ENCODE measurements at regions not wholly inside any gene's neighbourhood (a gene's known extent, or its start where the extent isn't known, plus 50 kb on each side); places are given as distances from the start of the nearest gene placed in this dataset.

GRCh38 chr6:137290601-137291261, 71.5 kb upstream of the IFNGR1 start:
- CTCF ChIA-PET, result interaction anchor here (0.7 to 1.5 kb wide), 4 partner anchors 13 to 19 kb away, joined by 3 to 5 read pairs (median 4); no protein-coding TSS in a partner anchor

GRCh38 chr6:137286916-137287315, 67.7 kb upstream of the IFNGR1 start:
- Histone ChIP-seq H3K4me3 (ENCODE audit: control insufficient read depth in 1 of 7, extremely low read depth in 1 of 7, insufficient read depth in 4 of 7, low read depth in 2 of 7, low read length in 6 of 7) (no peak overlapping the region), H3K9me3 (ENCODE audit: control extremely low read depth in 1 of 5, control insufficient read depth in 4 of 5, insufficient read depth in 2 of 5, low read depth in 1 of 5, low read length in 4 of 5) (peaks cover 0 to 4% (median 0%) of the 10 kb centered on the region in 5 experiments), H3K4me1 (ENCODE audit: control extremely low read depth in 1 of 4, control insufficient read depth in 4 of 4, insufficient read depth in 4 of 4, low read length in 3 of 4) (peaks cover 8 to 34% (median 18%) of the 10 kb centered on the region in 4 experiments), H3K27ac (ENCODE audit: insufficient read depth in 1 of 2, low read depth in 1 of 2, low read length in 2 of 2, poor library complexity in 1 of 2, severe bottlenecking in 2 of 2) (no peak overlapping the region), H3K36me3 (ENCODE audit: control insufficient read depth in 4 of 4, insufficient read depth in 4 of 4, low read length in 3 of 4) (no peaks in the 10 kb centered on the region), H3K27me3 (replicated peaks in 2 of 5; ENCODE audit: control insufficient read depth in 4 of 5, insufficient read depth in 5 of 5, low read length in 4 of 5) (peaks cover 0 to 7% (median 0%) of the 10 kb centered on the region in 5 experiments)
- WGBS (ENCODE audit: insufficient coverage), result no CpG with 5 or more reads among the region's 1 CpG
- ChIA-PET CTCF (interaction anchor here (0.9 to 1.9 kb wide), 6 partner anchors 9 to 202 kb away, joined by 3 to 6 read pairs (median 4); no protein-coding TSS in a partner anchor), POLR2A (interaction anchor here (0.6 kb wide), 1 partner anchor 47 kb away, joined by 8 read pairs; no protein-coding TSS in a partner anchor)
- DNase-seq, result peak in 2 of 3 donors; percentile 13 to 22

More at GRCh38 chr6:137290601-137291261, 71.5 kb upstream of the IFNGR1 start:
- Histone ChIP-seq H3K4me3 (ENCODE audit: control insufficient read depth in 1 of 7, extremely low read depth in 1 of 7, insufficient read depth in 4 of 7, low read depth in 2 of 7, low read length in 6 of 7) (peak overlapping the region in 1 of 7 experiments; percentile 26), H3K9me3 (ENCODE audit: control extremely low read depth in 1 of 5, control insufficient read depth in 4 of 5, insufficient read depth in 2 of 5, low read depth in 1 of 5, low read length in 4 of 5) (peaks cover 0 to 6% (median 0%) of the 10 kb centered on the region in 5 experiments), H3K27me3 (replicated peaks in 2 of 5; ENCODE audit: control insufficient read depth in 4 of 5, insufficient read depth in 5 of 5, low read length in 4 of 5) (peaks cover 0 to 5% (median 0%) of the 10 kb centered on the region in 5 experiments), H3K27ac (ENCODE audit: insufficient read depth in 1 of 2, low read depth in 1 of 2, low read length in 2 of 2, poor library complexity in 1 of 2, severe bottlenecking in 2 of 2) (no peak overlapping the region), H3K36me3 (ENCODE audit: control insufficient read depth in 4 of 4, insufficient read depth in 4 of 4, low read length in 3 of 4) (no peaks in the 10 kb centered on the region), H3K4me1 (ENCODE audit: control extremely low read depth in 1 of 4, control insufficient read depth in 4 of 4, insufficient read depth in 4 of 4, low read length in 3 of 4) (peaks cover 7 to 27% (median 17%) of the 10 kb centered on the region in 4 experiments)
- POLR2A ChIA-PET, result interaction anchor here (0.6 kb wide), 1 partner anchor 63 kb away, joined by 4 read pairs; no protein-coding TSS in a partner anchor
- 40% methylated on average over 2 of the region's 5 CpGs for whole genome bisulfite sequencing (ENCODE audit: insufficient coverage)
- no peak for DNase-seq

GRCh38 chr6:137286368-137286767, 67.2 kb upstream of the IFNGR1 start:
- CTCF ChIA-PET, result interaction anchor here (1.3 to 1.7 kb wide), 3 partner anchors 10 to 16 kb away, joined by 3 to 4 read pairs (median 3); no protein-coding TSS in a partner anchor
- POLR2A ChIA-PET, result no interaction called here
- Histone ChIP-seq H3K4me1 (ENCODE audit: control extremely low read depth in 1 of 4, control insufficient read depth in 4 of 4, insufficient read depth in 4 of 4, low read length in 3 of 4) (peaks cover 5 to 31% (median 13%) of the 10 kb centered on the region in 4 experiments), H3K9me3 (ENCODE audit: control extremely low read depth in 1 of 5, control insufficient read depth in 4 of 5, insufficient read depth in 2 of 5, low read depth in 1 of 5, low read length in 4 of 5) (peaks cover 0 to 4% (median 0%) of the 10 kb centered on the region in 5 experiments), H3K4me3 (ENCODE audit: control insufficient read depth in 1 of 7, extremely low read depth in 1 of 7, insufficient read depth in 4 of 7, low read depth in 2 of 7, low read length in 6 of 7) (no peak overlapping the region), H3K27ac (ENCODE audit: insufficient read depth in 1 of 2, low read depth in 1 of 2, low read length in 2 of 2, poor library complexity in 1 of 2, severe bottlenecking in 2 of 2) (no peak overlapping the region), H3K36me3 (ENCODE audit: control insufficient read depth in 4 of 4, insufficient read depth in 4 of 4, low read length in 3 of 4) (no peaks in the 10 kb centered on the region), H3K27me3 (replicated peaks in 2 of 5; ENCODE audit: control insufficient read depth in 4 of 5, insufficient read depth in 5 of 5, low read length in 4 of 5) (peaks cover 0 to 7% (median 0%) of the 10 kb centered on the region in 5 experiments)
- 100% methylated on average over 1 of the region's 1 CpG for WGBS (ENCODE audit: insufficient coverage)
- DNase-seq, result no peak

DNA sequence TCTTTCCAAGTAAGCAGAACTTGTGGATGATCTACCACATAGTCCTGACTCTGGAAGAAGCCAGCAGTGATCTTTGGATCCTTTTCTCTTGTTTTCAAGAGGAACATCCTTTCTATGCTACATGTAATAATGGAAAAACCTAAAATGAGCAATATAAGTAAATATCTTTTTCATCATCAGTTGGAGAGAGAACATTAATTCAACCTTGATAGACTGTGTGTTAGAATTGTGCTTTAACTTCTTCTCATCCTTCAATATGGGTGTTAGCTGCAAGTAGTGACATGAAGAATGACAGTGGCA, 65.6 kb upstream of the IFNGR1 start:
- CTCF ChIA-PET, result interaction anchor here (0.6 to 1.7 kb wide), 4 partner anchors 13 to 32 kb away, joined by 3 to 4 read pairs (median 3); no protein-coding TSS in a partner anchor
- DNase-seq, result no peak
- Histone ChIP-seq H3K4me1 (ENCODE audit: control extremely low read depth in 1 of 4, control insufficient read depth in 4 of 4, insufficient read depth in 4 of 4, low read length in 3 of 4) (peaks cover 0 to 19% (median 4%) of the 10 kb centered on the region in 4 experiments), H3K4me3 (ENCODE audit: control insufficient read depth in 1 of 7, extremely low read depth in 1 of 7, insufficient read depth in 4 of 7, low read depth in 2 of 7, low read length in 6 of 7) (no peak overlapping the region), H3K36me3 (ENCODE audit: control insufficient read depth in 4 of 4, insufficient read depth in 4 of 4, low read length in 3 of 4) (no peaks in the 10 kb centered on the region), H3K27me3 (replicated peaks in 2 of 5; ENCODE audit: control insufficient read depth in 4 of 5, insufficient read depth in 5 of 5, low read length in 4 of 5) (peaks cover 0 to 7% (median 0%) of the 10 kb centered on the region in 5 experiments), H3K27ac (ENCODE audit: insufficient read depth in 1 of 2, low read depth in 1 of 2, low read length in 2 of 2, poor library complexity in 1 of 2, severe bottlenecking in 2 of 2) (no peak overlapping the region), H3K9me3 (ENCODE audit: control extremely low read depth in 1 of 5, control insufficient read depth in 4 of 5, insufficient read depth in 2 of 5, low read depth in 1 of 5, low read length in 4 of 5) (peaks cover 0 to 4% (median 0%) of the 10 kb centered on the region in 5 experiments)
- POLR2A ChIA-PET, result no interaction called here

GRCh38 chr6:137283940-137284810, 65.0 kb upstream of the IFNGR1 start:
- H3K4me1 ChIP-seq (ENCODE audit: control extremely low read depth in 1 of 4, control insufficient read depth in 4 of 4, insufficient read depth in 4 of 4, low read length in 3 of 4), result peaks cover 0 to 19% (median 4%) of the 10 kb centered on the region in 4 experiments
- no peak for DNase-seq
- H3K9me3 ChIP-seq (ENCODE audit: control extremely low read depth in 1 of 5, control insufficient read depth in 4 of 5, insufficient read depth in 2 of 5, low read depth in 1 of 5, low read length in 4 of 5), result peaks cover 0 to 4% (median 0%) of the 10 kb centered on the region in 5 experiments
- no peak overlapping the region for H3K4me3 ChIP-seq (ENCODE audit: control insufficient read depth in 1 of 7, extremely low read depth in 1 of 7, insufficient read depth in 4 of 7, low read depth in 2 of 7, low read length in 6 of 7)
- no peak overlapping the region for H3K27ac ChIP-seq (ENCODE audit: insufficient read depth in 1 of 2, low read depth in 1 of 2, low read length in 2 of 2, poor library complexity in 1 of 2, severe bottlenecking in 2 of 2)
- ChIA-PET CTCF (interaction anchor here (0.6 to 1.7 kb wide), 2 partner anchors 14 to 32 kb away, joined by 3 to 4 read pairs; no protein-coding TSS in a partner anchor), POLR2A (no interaction called here)
- H3K36me3 ChIP-seq (ENCODE audit: control insufficient read depth in 4 of 4, insufficient read depth in 4 of 4, low read length in 3 of 4), result no peaks in the 10 kb centered on the region
- peaks cover 0 to 2% (median 0%) of the 10 kb centered on the region in 5 experiments for H3K27me3 ChIP-seq (replicated peaks in 2 of 5; ENCODE audit: control insufficient read depth in 4 of 5, insufficient read depth in 5 of 5, low read length in 4 of 5)
- 96% methylated on average over 9 of the region's 9 CpGs for WGBS (ENCODE audit: insufficient coverage)

- CTCF ChIA-PET, result interaction anchor here (0.7 kb wide), 1 partner anchor 10 kb away, joined by 3 read pairs; no protein-coding TSS in a partner anchor
- Histone ChIP-seq H3K27ac (ENCODE audit: insufficient read depth in 1 of 2, low read depth in 1 of 2, low read length in 2 of 2, poor library complexity in 1 of 2, severe bottlenecking in 2 of 2) (no peak overlapping the region), H3K4me3 (ENCODE audit: control insufficient read depth in 1 of 7, extremely low read depth in 1 of 7, insufficient read depth in 4 of 7, low read depth in 2 of 7, low read length in 6 of 7) (no peak overlapping the region), H3K4me1 (ENCODE audit: control extremely low read depth in 1 of 4, control insufficient read depth in 4 of 4, insufficient read depth in 4 of 4, low read length in 3 of 4) (peaks cover 0 to 19% (median 4%) of the 10 kb centered on the region in 4 experiments), H3K27me3 (replicated peaks in 2 of 5; ENCODE audit: control insufficient read depth in 4 of 5, insufficient read depth in 5 of 5, low read length in 4 of 5) (peaks cover 0 to 2% (median 0%) of the 10 kb centered on the region in 5 experiments), H3K9me3 (ENCODE audit: control extremely low read depth in 1 of 5, control insufficient read depth in 4 of 5, insufficient read depth in 2 of 5, low read depth in 1 of 5, low read length in 4 of 5) (peaks cover 0 to 4% (median 0%) of the 10 kb centered on the region in 5 experiments), H3K36me3 (ENCODE audit: control insufficient read depth in 4 of 4, insufficient read depth in 4 of 4, low read length in 3 of 4) (no peaks in the 10 kb centered on the region)
- POLR2A ChIA-PET, result no interaction called here
- 100% methylated on average over 1 of the region's 2 CpGs for WGBS (ENCODE audit: insufficient coverage)
- DNase-seq, result no peak
These were observed 63.9 kb upstream of the IFNGR1 start for GRCh38 chr6:137283080-137283479.
